CD1c-positive myeloid dendritic cell (primary cell): ENCODE measurements at regions not wholly inside any gene's neighbourhood (a gene's known extent, or its start where the extent isn't known, plus 50 kb on each side); places are given as distances from the start of the nearest gene placed in this dataset.

Experiments used
- DNase-seq: peaks from one replicate; pipeline ENCODE4 v3.0.0-alpha.2; 2016; ENCODE audit errors: extremely low spot score

GRCh38 chr12:90899456-90900182, 55.4 kb downstream of the CCER1 start:
- no peak for DNase-seq

DNA sequence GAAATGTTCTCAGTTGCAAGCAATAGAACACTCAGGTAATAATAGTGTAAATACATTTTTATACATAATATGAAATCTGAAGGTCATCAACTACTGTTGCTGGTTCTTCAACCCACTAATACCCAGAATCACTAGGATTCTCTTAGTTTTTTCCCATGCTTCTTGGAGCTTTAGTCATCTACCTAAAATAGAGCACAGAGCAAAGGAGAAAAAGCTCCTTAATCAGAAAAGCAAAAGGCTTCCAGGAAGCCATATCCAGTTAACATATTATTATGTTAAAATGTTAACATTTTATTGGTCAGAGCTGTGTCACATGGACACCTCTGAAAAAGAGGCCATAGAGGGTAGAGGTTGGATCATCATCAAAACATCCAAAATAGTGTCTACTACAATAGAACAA, 57.0 kb downstream of the CCER1 start:
- no peak for DNase-seq

- DNase-seq: no peak
Observed at GRCh38 chr12:90897316-90897715, 57.7 kb downstream of the CCER1 start.

DNA sequence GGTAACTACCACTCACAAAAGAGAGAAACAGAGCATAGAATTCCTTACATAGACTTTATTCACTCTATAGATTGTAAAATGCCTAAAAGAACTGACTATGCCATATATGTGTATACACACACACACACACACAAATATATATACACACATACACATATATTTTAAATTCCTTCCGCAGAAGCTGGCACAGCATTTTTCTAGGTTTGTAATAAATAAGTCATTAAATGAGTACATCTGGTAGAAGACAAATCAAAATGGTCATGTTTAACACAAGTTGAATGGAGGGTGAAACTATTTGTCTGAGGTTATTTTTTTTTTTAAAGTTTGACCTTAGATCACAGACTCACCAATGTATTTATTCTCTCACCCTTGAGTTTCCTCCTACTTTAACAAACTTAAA, 58.2 kb downstream of the CCER1 start:
- DNase-seq: no peak

GRCh38 chr12:90896164-90896563, 58.8 kb downstream of the CCER1 start:
- no peak for DNase-seq

- DNase-seq: no peak
Observed at GRCh38 chr12:90888316-90888715, 66.7 kb downstream of the CCER1 start.

DNA sequence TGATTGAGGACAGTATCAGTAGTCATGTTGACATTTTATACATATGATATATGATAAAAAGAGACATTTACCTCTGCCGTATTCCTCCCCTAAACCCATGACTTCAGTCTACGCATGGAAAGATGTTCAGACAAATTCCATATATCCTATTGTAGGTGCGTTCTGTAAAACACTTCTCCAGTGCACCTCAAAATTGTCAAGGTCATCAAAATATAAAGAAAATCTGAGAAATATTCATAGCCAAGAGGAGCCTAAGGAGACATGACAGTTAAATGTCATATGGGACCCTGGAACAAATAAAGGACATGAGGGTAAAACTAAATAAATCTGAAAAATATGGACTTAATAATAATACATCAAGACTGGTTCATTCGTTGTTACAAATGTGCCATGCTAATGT, 71.5 kb downstream of the CCER1 start:
- DNase-seq: no peak

DNA sequence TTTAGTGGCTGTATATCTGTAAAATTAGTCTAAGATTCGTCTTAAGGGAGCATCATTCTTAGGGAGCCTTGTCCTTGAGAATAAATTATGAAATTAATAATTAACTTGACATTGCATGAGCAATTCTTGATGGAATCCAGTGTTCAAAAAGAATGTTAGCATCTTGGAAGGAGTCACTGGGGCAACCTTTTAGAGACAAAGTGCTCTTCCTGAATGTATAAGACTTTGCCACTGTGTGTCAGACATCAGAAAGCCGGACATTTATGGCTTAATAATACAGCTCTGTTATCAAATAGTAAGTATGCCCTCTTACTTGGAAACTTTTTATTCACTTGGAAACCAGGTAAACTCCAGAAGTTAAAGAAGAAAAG, 83.3 kb downstream of the CCER1 start:
- DNase-seq: no peak

DNA sequence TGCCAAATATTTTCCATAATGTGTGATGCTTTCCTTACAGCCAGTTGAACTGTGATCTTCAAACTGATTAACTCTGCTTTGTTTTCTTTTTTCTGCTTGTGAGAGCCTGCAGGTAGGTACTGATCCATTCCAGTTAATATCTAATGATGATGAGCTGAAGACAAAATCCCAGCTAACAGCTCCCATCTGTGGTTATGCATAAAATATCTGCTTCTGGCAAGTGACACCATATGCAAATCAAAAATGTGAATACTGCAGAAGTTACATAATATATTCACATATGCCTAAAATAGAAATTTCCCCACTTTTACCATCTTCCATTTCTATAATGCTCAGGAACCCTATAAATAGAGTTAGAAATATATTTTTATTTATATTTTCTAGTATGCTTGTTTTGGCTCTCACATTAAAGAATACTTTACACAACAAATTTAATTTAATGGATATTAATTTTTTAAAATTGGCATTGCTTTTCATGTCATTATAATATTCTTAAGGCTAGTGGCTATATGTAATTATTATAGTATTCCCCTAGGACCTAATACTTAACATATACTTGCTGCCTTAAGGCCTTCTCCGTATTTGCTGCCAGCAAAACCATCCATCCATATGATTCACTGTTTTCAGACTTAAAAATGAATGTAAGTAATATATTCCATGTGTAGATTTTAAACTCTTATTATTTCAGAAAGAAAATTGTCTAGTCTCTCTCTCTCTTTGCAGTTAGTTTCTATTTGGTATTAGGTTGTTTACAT, 83.8 kb downstream of the CCER1 start:
- DNase-seq: no peak

DNA sequence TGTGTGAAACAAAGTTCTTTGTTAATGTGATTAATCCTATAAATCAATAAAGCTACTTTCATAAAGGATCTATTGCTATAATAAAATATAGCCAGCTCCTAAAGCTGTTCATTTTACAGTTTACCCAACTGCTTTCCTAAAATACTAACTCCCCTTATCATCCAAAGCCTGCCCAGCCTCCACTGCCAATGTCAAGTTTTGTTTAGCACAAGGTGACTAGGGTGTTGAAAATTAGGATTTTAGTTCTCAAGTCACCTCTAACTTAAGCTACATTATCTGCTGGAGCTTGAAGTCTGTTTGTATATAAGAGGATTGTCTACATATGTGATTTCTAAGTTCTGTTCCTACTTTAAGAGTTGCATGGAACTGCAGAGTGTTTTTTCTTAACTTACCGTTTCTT, 86.3 kb downstream of the CCER1 start:
- DNase-seq: no peak

- no peak for DNase-seq
Observed at GRCh38 chr12:90859591-90859990, 95.4 kb downstream of the CCER1 start.

GRCh38 chr12:90858252-90858651, 96.7 kb downstream of the CCER1 start:
- no peak for DNase-seq

DNA sequence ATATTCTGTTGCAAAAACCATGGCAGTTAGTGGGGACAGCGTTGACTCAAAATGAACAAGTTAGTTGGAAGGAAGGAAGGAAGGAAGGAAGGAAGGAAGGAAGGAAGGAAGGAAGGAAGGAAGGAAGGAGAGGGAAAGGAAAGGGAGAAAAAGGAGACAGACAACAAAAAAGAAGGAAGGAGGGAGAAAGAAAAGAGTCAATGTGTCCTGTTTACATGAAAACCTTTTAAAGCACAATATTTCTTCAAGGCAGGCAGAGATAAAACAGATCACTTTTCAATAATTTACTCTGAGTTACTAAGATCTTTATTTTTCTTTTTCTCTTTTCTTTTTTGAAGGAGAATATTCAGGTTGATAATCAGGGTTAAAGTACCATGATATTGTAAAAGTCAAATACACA, 99.4 kb downstream of the CCER1 start:
- DNase-seq: no peak

DNA sequence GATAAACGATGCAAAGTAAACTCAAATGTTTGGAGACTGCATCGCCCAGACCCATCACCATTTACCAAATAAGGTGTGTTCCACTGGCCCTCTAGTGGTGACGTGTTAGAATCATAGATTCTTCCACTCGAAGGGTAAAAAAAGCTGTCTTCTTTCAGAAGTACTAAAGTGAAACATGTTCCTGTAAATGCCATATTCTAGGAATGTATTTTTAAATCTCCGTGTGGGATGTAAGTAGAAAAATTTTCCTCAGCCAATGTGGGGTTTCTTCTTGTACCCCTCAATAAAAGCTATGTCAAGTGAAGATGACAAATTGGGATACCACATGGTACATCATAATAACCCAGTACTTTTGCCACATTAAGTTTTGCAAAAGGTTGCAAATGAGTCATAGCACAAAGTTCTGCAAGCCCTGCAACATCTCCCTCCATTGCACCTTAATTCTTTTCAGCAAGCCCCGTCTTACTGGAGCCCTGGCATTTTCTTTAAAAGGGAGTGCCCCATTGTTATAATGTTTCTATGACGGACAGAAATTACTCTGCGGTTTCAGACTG, 100.8 kb downstream of the CCER1 start:
- peak; percentile 22 for DNase-seq

DNA sequence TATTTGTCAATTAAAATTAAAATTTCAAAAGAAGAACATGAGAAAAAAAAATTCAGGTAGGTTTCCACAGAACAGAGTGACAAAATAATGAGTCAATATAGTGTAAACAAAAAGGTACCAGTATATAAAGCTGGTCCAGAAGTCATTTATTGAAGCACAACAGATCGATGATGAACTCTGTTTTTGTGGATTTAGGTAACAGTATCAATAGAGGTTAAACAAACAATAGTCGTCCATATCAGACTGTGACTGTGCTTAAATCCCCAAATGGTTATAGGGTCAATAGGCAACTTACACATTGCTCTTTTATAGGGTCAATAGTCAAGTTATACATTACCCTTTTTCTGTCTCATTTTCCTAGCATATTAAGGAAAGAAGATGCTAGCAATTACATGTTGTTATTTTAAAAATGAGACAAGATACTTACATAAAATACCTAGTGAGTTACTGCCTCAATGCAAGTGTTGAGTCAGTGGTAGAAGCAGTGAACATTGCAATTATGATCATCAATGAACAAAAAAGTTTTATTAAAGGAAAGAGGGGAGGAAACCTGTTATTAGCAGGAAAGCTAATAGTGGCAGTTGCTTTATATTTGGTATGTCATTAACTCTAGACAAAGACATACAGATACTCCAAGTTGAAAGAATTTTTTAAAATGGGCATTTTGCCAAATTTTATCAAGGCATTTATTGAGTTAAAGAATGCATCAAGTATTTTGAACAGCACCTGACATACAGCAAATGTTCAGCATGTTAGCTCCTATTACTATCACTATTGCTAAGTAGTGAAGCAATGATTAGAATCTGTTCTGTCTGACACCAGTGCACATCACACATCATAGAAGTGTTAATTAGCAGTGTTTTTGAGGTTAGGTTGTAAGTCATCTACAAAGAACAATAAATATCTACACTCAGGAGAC, 102.9 kb downstream of the CCER1 start:
- DNase-seq: no peak

GRCh38 chr12:90842477-90842876, 112.5 kb downstream of the CCER1 start:
- DNase-seq: no peak

DNA sequence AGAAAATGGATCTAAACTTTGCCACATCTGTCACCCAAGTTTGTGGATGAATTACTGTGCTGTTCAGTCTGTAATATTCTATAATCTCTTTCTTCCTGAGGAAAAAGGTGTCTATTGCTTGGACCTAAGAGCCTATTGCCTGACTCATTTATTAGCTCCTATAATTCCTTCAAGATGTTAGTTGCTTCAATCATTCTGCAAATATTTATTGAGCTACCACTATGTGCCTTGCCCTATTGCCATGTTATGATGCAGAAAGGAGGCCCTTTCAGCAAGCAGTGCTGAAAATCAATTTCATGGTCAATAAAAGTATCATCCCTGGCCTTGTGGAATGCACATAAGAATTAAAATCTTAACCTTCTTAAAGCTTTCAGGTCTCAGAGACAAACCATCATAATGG, 113.6 kb downstream of the CCER1 start:
- no peak for DNase-seq

DNA sequence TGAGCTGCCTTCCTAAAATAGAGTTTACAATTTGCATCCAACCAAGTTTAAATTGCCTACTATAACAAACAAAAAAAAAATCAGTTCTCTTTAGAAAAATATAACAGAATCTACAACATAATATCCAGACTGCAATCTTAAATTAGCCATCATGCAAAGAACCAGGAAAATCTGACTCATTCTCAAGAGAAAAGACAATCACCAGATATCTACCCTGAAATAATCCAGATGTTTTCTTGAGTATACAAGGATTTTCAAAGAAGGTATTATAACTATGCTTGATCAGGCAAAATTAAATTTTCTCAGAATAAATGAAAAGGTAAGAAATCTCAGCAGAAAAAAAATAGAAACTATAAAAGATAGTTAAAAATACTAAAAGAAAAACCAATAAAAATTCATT, 115.6 kb downstream of the CCER1 start:
- no peak for DNase-seq

GRCh38 chr12:90836689-90837088, 118.3 kb downstream of the CCER1 start:
- DNase-seq: no peak

DNA sequence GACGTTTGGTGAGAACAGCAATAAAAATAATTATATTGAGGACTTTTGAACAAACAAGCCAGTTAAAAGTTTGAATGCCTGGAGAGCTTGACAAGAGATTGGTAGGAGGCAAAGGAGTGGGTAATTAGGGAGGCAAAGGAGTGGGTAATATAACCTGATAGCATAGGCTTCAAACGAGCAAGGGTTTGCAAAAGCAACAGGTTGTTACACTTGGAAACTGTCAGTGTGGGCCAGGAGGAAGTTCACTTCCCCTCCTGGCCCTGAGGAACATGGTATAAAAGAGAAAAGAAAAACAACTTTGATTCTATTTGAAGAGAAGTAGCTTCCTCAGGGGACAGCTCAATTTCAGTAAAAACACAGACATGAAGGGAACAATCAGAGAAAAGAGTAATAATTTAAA, 121.7 kb downstream of the CCER1 start:
- no peak for DNase-seq

- DNase-seq: no peak
Observed at GRCh38 chr12:90832427-90832826, 122.5 kb downstream of the CCER1 start.

DNA sequence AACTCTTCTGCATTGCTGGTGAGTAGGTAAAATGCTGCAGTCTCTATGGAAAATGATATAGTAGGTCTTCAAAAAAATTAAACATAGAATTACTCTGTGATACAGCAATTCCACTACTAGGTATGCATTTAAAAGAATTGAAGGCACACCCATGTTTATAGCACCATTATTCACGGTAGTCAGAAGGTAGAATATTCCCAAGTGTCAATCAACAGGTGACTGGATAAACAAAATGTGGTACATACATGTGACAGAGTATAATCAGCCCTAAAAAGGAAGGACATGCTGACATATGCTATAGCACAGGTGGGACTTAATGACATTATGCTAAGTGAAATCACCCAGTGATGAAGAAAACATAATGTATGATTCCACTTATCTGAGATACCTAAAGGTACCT, 123.3 kb downstream of the CCER1 start:
- no peak for DNase-seq
